ENCODE measurements at regions not wholly inside any gene's neighbourhood (a gene's known extent, or its start where the extent isn't known, plus 50 kb on each side); places are given as distances from the start of the nearest gene placed in this dataset.

- no peak overlapping the region for H3K27ac ChIP-seq
- no peak for DNase-seq (ENCODE audit: low read depth, low spot score)
Observed at GRCh38 chr2:128519517-128520215, 201.0 kb upstream of the HS6ST1 start.

- H3K27ac ChIP-seq = no peak overlapping the region
- no peak for DNase-seq (ENCODE audit: low read depth, low spot score)
Observed at GRCh38 chr2:128520340-128520739, 201.7 kb upstream of the HS6ST1 start.

DNA sequence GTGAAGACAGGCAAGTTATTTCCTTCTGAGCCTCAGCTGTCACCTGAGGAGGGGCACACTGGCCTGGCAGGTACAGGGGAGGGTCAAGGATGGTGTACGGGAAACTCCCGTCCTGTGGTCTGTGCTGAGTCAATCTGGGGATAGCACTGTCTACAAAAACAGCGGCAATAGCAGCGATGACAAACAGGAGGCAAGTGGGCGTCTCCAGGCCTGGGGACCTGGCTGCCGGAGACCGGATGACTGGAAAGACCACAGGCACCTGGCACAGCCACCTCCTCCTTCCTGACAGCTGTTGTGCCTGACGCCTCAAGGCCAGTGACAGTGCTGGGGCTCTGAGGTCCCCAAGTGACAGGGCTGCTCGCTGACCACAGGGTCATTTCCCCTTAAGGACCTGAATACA lies 202.1 kb upstream of the HS6ST1 start:
- DNase-seq (ENCODE audit: low read depth, low spot score) = no peak

DNA sequence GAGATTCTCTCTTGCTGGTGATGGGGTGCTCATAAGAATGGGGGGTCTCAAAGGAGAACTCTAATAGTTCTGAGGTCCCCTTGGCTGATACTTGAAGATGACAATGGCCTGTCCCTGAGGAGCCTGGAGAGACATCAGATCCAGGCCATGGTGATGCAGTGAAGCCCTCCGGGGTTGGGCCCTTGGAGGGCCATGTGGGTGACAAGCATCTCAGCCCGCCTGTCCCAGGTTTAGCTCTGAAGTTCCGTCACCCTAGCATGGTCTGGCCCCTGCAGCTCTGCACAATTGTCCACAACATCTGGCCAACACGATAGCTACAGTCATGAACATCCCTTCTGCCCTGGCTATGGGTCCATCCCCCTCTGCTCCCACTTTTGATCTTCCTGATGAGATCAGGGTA lies 202.8 kb upstream of the HS6ST1 start:
- no peak overlapping the region for H3K27ac ChIP-seq
- DNase-seq (ENCODE audit: low read depth, low spot score) = no peak

More for the DNA sequence above, 202.1 kb upstream of the HS6ST1 start:
- H3K27ac ChIP-seq = no peak overlapping the region

DNA sequence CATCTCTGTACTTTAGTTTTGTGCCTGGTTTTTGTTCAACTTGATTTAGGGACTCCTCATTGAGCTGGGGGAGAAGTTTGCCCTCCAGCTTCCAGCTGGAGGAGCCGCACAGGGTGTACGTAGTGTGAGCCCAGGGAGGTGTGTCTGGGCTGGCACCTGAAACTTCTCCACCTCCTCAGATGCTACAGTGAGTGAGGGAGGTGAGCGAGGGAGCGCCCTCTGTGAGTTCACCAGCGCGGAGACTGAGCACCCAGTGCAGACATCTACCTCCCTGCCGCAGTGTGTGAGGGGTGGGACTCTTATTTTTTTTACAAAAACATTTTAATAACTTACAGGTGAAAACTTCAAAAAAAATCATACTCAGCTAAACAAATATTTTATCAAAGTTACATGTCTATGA lies 204.2 kb upstream of the HS6ST1 start:
- no peak for DNase-seq (ENCODE audit: low read depth, low spot score)
- H3K27ac ChIP-seq = no peak overlapping the region

DNA sequence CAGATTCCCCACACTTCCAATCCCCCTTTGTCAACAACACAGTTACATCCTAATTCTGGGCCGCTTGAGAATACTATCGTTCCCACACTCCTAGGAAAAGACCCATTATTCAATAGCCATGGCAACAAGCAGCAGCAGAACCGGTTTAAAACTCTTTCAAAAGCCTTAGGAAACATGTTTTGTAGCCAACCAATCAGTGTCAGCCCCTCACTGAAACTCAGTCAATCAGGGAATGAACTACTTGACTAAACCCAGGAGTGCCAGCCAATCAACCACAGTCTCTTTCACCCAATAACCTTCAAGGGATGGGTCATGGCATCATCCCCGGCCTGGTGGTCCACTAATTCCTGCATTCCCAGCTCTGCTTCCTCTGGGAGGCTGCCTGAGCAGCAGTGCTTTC lies 204.8 kb upstream of the HS6ST1 start:
- no peak overlapping the region for H3K27ac ChIP-seq

DNA sequence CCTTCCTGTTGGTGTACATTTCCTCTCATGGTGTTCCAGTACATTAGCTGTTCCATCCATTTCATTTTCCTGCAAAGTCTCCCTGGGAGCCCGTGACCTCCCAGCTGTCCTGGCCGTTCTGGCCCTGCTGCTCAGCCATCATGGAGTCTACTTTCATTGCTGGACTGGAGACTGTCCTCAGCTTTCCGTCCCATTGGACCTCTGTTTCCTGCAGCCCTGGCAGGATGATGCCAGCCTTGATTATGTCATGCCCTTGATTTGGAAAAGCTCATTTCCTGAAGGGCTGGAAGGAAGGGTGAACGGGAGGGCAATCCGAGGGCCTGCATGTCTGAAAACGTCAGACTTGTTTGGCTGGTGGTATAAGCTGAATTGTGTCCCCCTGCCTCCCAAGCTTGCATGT lies 205.5 kb upstream of the HS6ST1 start:
- no peak for DNase-seq (ENCODE audit: low read depth, low spot score)
- no peak overlapping the region for H3K27ac ChIP-seq

More for the DNA sequence above, 204.8 kb upstream of the HS6ST1 start:
- no peak for DNase-seq (ENCODE audit: low read depth, low spot score)

GRCh38 chr2:128525653-128526052 lies 207.0 kb upstream of the HS6ST1 start:
- DNase-seq (ENCODE audit: low read depth, low spot score) = no peak
- no peak overlapping the region for H3K27ac ChIP-seq

- no peak for DNase-seq (ENCODE audit: low read depth, low spot score)
- H3K27ac ChIP-seq = no peak overlapping the region
Observed at GRCh38 chr2:128526455-128526976, 207.8 kb upstream of the HS6ST1 start.

- no peak for DNase-seq (ENCODE audit: low read depth, low spot score)
- no peak overlapping the region for H3K27ac ChIP-seq
Observed at GRCh38 chr2:128528133-128528532, 209.5 kb upstream of the HS6ST1 start.

GRCh38 chr2:128530025-128530573 lies 211.4 kb upstream of the HS6ST1 start:
- no peak overlapping the region for H3K27ac ChIP-seq

DNA sequence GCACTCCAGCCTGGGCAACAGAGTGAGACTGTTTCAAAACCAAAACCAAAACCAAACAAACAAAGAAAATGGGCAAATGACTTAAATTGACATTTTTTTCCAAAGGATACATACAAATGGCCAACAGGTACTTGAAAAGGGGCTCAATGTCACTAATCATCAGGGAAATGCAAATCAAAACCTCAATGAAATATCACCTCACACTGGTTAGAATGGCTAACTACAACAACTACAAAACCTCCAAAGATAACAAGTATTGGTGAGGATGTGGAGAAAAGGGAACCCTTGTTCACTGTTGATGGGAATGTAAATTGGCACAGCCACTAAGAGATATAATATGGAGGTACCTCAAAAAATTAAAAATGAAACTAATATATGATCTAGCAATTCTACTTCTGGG lies 213.2 kb upstream of the HS6ST1 start:
- no peak overlapping the region for H3K27ac ChIP-seq
- no peak for DNase-seq (ENCODE audit: low read depth, low spot score)

More at GRCh38 chr2:128530025-128530573, 211.4 kb upstream of the HS6ST1 start:
- DNase-seq (ENCODE audit: low read depth, low spot score) = no peak

DNA sequence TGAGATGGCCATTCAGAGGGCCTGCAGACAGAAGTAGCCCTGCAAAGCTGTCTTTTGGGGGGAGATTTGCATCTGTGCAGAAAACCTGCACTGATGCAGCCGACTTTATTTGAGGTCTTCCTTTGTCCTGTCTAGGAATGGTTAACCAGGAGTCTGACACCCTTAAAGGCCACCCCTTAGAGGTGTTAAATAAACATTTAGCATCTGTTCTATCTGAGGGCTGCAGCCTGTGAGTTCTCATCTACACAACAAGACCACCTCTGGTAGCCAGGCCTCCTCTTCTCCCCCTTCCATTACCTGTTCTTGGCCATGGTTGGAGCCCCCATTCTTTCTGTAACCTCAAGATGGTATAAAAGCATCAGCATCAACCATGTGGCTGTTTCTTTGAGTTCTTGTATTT lies 214.4 kb upstream of the HS6ST1 start:
- no peak for DNase-seq (ENCODE audit: low read depth, low spot score)
- H3K27ac ChIP-seq = no peak overlapping the region

- no peak overlapping the region for H3K27ac ChIP-seq
Observed at GRCh38 chr2:128534688-128535392, 216.2 kb upstream of the HS6ST1 start.

GRCh38 chr2:128535953-128536352 lies 217.3 kb upstream of the HS6ST1 start:
- no peak overlapping the region for H3K27ac ChIP-seq
- DNase-seq (ENCODE audit: low read depth, low spot score) = no peak

More at GRCh38 chr2:128534688-128535392, 216.2 kb upstream of the HS6ST1 start:
- DNase-seq (ENCODE audit: low read depth, low spot score) = no peak

DNA sequence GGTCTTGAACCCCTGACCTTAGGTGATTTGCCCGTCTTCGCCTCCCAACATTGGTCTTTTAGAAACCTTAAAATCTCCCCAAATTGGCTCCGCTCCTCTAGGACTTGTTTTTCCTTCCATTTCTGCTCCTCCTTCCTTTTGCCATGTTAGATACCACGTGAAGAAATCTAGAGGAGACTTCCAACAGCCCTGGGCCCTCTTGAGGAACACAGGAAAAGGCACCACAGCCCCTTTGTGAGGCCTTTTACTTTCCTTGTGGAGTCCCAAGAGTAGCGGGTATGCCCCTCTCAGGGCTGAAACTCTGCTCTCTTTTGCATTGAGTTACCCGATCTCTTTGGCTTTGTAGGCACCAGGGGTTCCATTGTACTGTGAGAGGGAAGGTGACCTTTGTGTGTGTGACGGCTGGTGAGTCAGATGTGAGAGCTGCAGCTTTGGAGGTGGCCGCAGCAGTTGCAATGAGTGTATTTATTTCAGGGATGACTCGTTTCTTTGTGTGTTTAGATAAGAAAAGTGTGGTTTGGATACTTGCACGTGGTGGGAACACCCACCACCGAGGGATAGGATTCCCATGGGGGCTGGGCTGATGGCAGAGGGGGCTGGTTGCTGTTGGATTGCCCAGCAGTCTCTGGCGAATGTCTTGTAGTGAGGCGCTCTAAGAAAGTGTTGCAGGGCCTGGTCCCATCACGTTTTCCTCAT lies 218.4 kb upstream of the HS6ST1 start:
- no peak for DNase-seq (ENCODE audit: low read depth, low spot score)

GRCh38 chr2:128537646-128538045 lies 219.0 kb upstream of the HS6ST1 start:
- DNase-seq (ENCODE audit: low read depth, low spot score) = no peak
- no peak overlapping the region for H3K27ac ChIP-seq

More for the DNA sequence above, 218.4 kb upstream of the HS6ST1 start:
- H3K27ac ChIP-seq = no peak overlapping the region

GRCh38 chr2:128538396-128538795 lies 219.7 kb upstream of the HS6ST1 start:
- H3K27ac ChIP-seq = no peak overlapping the region
- no peak for DNase-seq (ENCODE audit: low read depth, low spot score)

DNA sequence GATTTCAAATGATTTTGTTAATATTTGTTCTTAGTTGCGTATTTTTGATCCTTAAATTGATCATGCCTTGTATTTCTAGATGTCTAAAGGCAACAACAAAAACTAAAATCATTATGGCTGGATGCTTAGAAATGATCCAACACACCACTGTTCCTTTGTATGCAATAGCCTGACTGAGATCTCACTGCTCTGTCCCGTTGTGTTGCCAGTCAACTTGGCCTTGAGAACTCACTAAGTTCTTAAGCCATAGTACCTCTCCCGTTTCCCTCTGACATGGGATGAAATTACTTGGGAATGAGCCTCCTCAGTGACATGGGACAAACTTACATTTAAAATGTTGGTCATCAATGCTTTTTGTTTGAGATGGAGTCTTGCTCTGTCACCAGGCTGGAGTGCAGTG lies 222.0 kb upstream of the HS6ST1 start:
- H3K27ac ChIP-seq = no peak overlapping the region
- DNase-seq (ENCODE audit: low read depth, low spot score) = no peak

GRCh38 chr2:128541448-128541847 lies 222.8 kb upstream of the HS6ST1 start:
- H3K27ac ChIP-seq = no peak overlapping the region
- no peak for DNase-seq (ENCODE audit: low read depth, low spot score)

DNA sequence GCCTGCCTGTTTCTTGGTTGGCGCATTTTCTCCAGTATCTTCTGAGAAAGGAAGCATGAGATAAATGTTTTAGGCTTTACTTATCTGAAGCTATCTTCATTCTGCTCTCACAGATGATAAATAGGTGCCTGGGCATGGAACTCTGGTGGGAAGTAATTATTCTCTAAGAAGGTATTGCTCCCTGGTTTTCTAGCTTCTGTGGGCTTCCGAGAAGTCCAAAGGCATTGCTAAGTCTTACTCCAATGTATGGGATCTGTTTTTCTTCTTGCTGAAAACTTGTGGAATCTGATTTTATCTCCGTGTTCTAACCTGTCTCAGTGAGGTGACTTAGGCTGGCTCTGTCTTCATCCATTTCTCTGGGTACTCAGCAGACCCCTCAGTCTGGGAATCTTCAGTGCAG lies 224.4 kb upstream of the HS6ST1 start:
- no peak for DNase-seq (ENCODE audit: low read depth, low spot score)
- H3K27ac ChIP-seq = no peak overlapping the region

Measured in epithelial cell of prostate (primary cell).